A673 (cell line): ENCODE measurements at regions not wholly inside any gene's neighbourhood (a gene's known extent, or its start where the extent isn't known, plus 50 kb on each side); places are given as distances from the start of the nearest gene placed in this dataset.
A peak's percentile ranks its signal among the peaks of the same experiment; 100 is the strongest.
"Not testable (repeated sequence)": the region's sequence is repeated elsewhere in the genome, so short reads cannot be mapped to it uniquely, and the experiment has no call there.

Source experiments
- BruUV-seq: library from RNA; stranded (reverse); fragments of 400-500 nt; replicated peaks from 2 replicates; lab custom pipeline; 2021; lab: Mats Ljungman, UMichigan
- CTCF ChIA-PET: fragments of 300-600 bp; sonication (Branson Sonifier 250); formaldehyde crosslinking; loops from one replicate; lab custom pipeline; 2022; ENCODE audit warnings: antibody characterized with exemption; lab: Charles Lee
- POLR2A ChIA-PET: fragments of 300-600 bp; sonication (Branson Sonifier 250); formaldehyde crosslinking; loops from one replicate; lab custom pipeline; 2022; ENCODE audit warnings: antibody characterized with exemption; ENCODE audit not compliant: low non-redundant PET; lab: Charles Lee
- DNase-seq: peaks from one replicate; pipeline ENCODE4 v3.0.0-alpha.2; 2015; ENCODE audit warnings: low spot score
- H3K27ac ChIP-seq: fragments of 200-600 bp; sonication (generic); 2 replicates; pipeline ENCODE4 v1.5.1; 2016; ENCODE audit warnings: mixed run types, low read depth, mild to moderate bottlenecking, mixed read lengths, antibody characterized with exemption, low read length; ENCODE audit not compliant: poor library complexity, severe bottlenecking
- H3K27me3 ChIP-seq: fragments of 200-600 bp; sonication (generic); replicated peaks from 2 replicates; pipeline ENCODE4 v1.6.1; 2017; ENCODE audit warnings: mixed run types, low read depth, mild to moderate bottlenecking, mixed read lengths, antibody characterized with exemption, low read length; ENCODE audit not compliant: insufficient read depth, poor library complexity
- H3K36me3 ChIP-seq: fragments of 200-600 bp; sonication (generic); 2 replicates; pipeline ENCODE4 v1.6.1; 2016; ENCODE audit warnings: mixed run types, mild to moderate bottlenecking, mixed read lengths, antibody characterized with exemption, low read length; ENCODE audit not compliant: insufficient read depth, poor library complexity, severe bottlenecking
- H3K4me1 ChIP-seq: fragments of 200-600 bp; sonication (generic); 2 replicates; pipeline ENCODE4 v1.6.1; 2017; ENCODE audit warnings: mixed run types, mild to moderate bottlenecking, mixed read lengths, antibody characterized with exemption, low read length; ENCODE audit not compliant: insufficient read depth, poor library complexity, severe bottlenecking
- H3K4me3 ChIP-seq: fragments of 200-600 bp; sonication (generic); 2 replicates; pipeline ENCODE4 v1.5.1; 2016; ENCODE audit warnings: low read depth, mixed run types, mild to moderate bottlenecking, mixed read lengths, low read length; ENCODE audit not compliant: poor library complexity, severe bottlenecking
- H3K9me3 ChIP-seq: fragments of 200-600 bp; sonication (generic); 2 replicates; pipeline ENCODE4 v1.6.1; 2016; ENCODE audit warnings: mixed run types, low read depth, mild to moderate bottlenecking, mixed read lengths, antibody characterized with exemption, low read length; ENCODE audit not compliant: poor library complexity, severe bottlenecking
- CTCF ChIP-seq: fragments of 300-800, 200-600 bp; sonication (generic); conservative IDR thresholded peaks from 2 replicates; pipeline ENCODE4 v1.5.1; 2017; ENCODE audit warnings: low read depth, mild to moderate bottlenecking, antibody characterized with exemption, low read length, moderate library complexity, mixed read lengths
- EZH2 ChIP-seq: fragments of 200-600 bp; sonication (generic); IDR thresholded peaks from 2 replicates; pipeline ENCODE4 v1.6.1; 2017; ENCODE audit warnings: borderline replicate concordance, low read depth, mild to moderate bottlenecking, mixed read lengths, antibody characterized with exemption, low read length; ENCODE audit not compliant: poor library complexity, severe bottlenecking
- intact Hi-C: fragments of 100-400 bp; cut with micrococcal nuclease; formaldehyde crosslinking; loops from one replicate; pipeline ENCODE4 v1.10.0; 2022; ENCODE audit not compliant: unreplicated experiment

GRCh38 chr10:63054889-63055611 lies 78.1 kb upstream of the NRBF2 start:
- peak; percentile 43 for DNase-seq
- CTCF ChIA-PET: no interaction called here
- no peak overlapping the region for H3K4me3 ChIP-seq
- BruUV-seq: no TSS peak
- peaks cover 11% of the 10 kb centered on the region for H3K4me1 ChIP-seq
- H3K9me3 ChIP-seq: no peaks in the 10 kb centered on the region
- TF ChIP-seq EZH2 (no peak), CTCF (no peak)
- H3K27me3 ChIP-seq: no peaks in the 10 kb centered on the region
- no peak overlapping the region for H3K27ac ChIP-seq
- intact Hi-C loops: no loop called here
- POLR2A ChIA-PET: no interaction called here
- no peaks in the 10 kb centered on the region for H3K36me3 ChIP-seq

- no peak overlapping the region for H3K4me3 ChIP-seq
- ChIA-PET POLR2A (no interaction called here), CTCF (no interaction called here)
- no peaks in the 10 kb centered on the region for H3K27me3 ChIP-seq
- no TSS peak for BruUV-seq
- peaks cover 11% of the 10 kb centered on the region for H3K4me1 ChIP-seq
- DNase-seq: peak; percentile 18
- no peaks in the 10 kb centered on the region for H3K36me3 ChIP-seq
- TF ChIP-seq CTCF: no peak
- TF ChIP-seq EZH2: no peak
- intact Hi-C loops: no loop called here
- H3K9me3 ChIP-seq: no peaks in the 10 kb centered on the region
- H3K27ac ChIP-seq: no peak overlapping the region
Measured at GRCh38 chr10:63052083-63052482, 81.0 kb upstream of the NRBF2 start.

GRCh38 chr10:63042256-63042655 lies 90.9 kb upstream of the NRBF2 start:
- no peak overlapping the region for H3K4me3 ChIP-seq
- no peak overlapping the region for H3K27ac ChIP-seq
- H3K9me3 ChIP-seq: peaks cover 8% of the 10 kb centered on the region
- no TSS peak for BruUV-seq
- POLR2A ChIA-PET: no interaction called here
- CTCF ChIA-PET: no interaction called here
- intact Hi-C loops: no loop called here
- H3K4me1 ChIP-seq: no peaks in the 10 kb centered on the region
- H3K27me3 ChIP-seq: no peaks in the 10 kb centered on the region
- no peak for DNase-seq
- H3K36me3 ChIP-seq: no peaks in the 10 kb centered on the region
- no peak for TF ChIP-seq CTCF
- no peak for TF ChIP-seq EZH2

- BruUV-seq, H3K27ac ChIP-seq, CTCF ChIA-PET, H3K9me3 ChIP-seq, H3K36me3 ChIP-seq, H3K4me3 ChIP-seq, H3K27me3 ChIP-seq, intact Hi-C loops, H3K4me1 ChIP-seq, POLR2A ChIA-PET, DNase-seq: not testable (repeated sequence)
Measured at GRCh38 chr10:63033616-63034185, 99.4 kb upstream of the NRBF2 start.
